ENCODE measurements at regions not wholly inside any gene's neighbourhood (a gene's known extent, or its start where the extent isn't known, plus 50 kb on each side); places are given as distances from the start of the nearest gene placed in this dataset.
"Not testable (repeated sequence)": the region's sequence is repeated elsewhere in the genome, so short reads cannot be mapped to it uniquely, and the experiment has no call there.

GRCh38 chr11:103737747-103738146 lies 298.7 kb upstream of the DDI1 start:
- no peak overlapping the region for H3K27ac ChIP-seq

GRCh38 chr11:103739074-103739796 lies 297.2 kb upstream of the DDI1 start:
- not testable (repeated sequence) for H3K27ac ChIP-seq

More at GRCh38 chr11:103737747-103738146, 298.7 kb upstream of the DDI1 start:
- no peak for TF ChIP-seq CTCF (conservative IDR thresholded peaks at IDR 0.05)

GRCh38 chr11:103744496-103745153 lies 291.8 kb upstream of the DDI1 start:
- no peak for TF ChIP-seq CTCF (conservative IDR thresholded peaks at IDR 0.05)
- no peak overlapping the region for H3K27ac ChIP-seq

- no peak for TF ChIP-seq CTCF (conservative IDR thresholded peaks at IDR 0.05)
- H3K27ac ChIP-seq = no peak overlapping the region
Measured at GRCh38 chr11:103749158-103749557, 287.3 kb upstream of the DDI1 start.

GRCh38 chr11:103768816-103769215 lies 267.6 kb upstream of the DDI1 start:
- H3K27ac ChIP-seq = no peak overlapping the region
- no peak for TF ChIP-seq CTCF (conservative IDR thresholded peaks at IDR 0.05)

GRCh38 chr11:103773059-103773458 lies 263.4 kb upstream of the DDI1 start:
- H3K27ac ChIP-seq = no peak overlapping the region
- no peak for TF ChIP-seq CTCF (conservative IDR thresholded peaks at IDR 0.05)

GRCh38 chr11:103773537-103773936 lies 262.9 kb upstream of the DDI1 start:
- TF ChIP-seq CTCF (conservative IDR thresholded peaks at IDR 0.05) = no peak
- no peak overlapping the region for H3K27ac ChIP-seq

GRCh38 chr11:103779054-103779453 lies 257.4 kb upstream of the DDI1 start:
- no peak overlapping the region for H3K27ac ChIP-seq
- TF ChIP-seq CTCF (conservative IDR thresholded peaks at IDR 0.05) = no peak
